Tibial artery (tissue), 4 donors: ENCODE measurements at regions not wholly inside any gene's neighbourhood (a gene's known extent, or its start where the extent isn't known, plus 50 kb on each side); places are given as distances from the start of the nearest gene placed in this dataset.

Experiments used
- DNase-seq, 2 donors: peaks; one replicate each; pipeline ENCODE4 v3.0.0-alpha.2; 2019
- H3K27ac ChIP-seq, 2 donors: fragments of 200-600 bp; sonication (generic) in 1 of 2; 1 replicate in 1 of 2; 2 replicates in 1 of 2; pipeline ENCODE4 v1.5.1; 2018 to 2019; ENCODE audit warnings: mild to moderate bottlenecking in 1 of 2
- H3K27me3 ChIP-seq, 2 donors: fragments of 200-600 bp; sonication (generic) in 1 of 2; one replicate each; pipeline versions ENCODE4 v1.5.1 to v1.6.0; 2016 to 2019
- H3K36me3 ChIP-seq, 3 donors: fragments of 200-600 bp; sonication (generic) in 2 of 3; one replicate each; pipeline ENCODE4 v1.5.1; 2016 to 2019; ENCODE audit warnings: mild to moderate bottlenecking in 2 of 3
- H3K4me1 ChIP-seq, 4 donors: fragments of 200-600 bp; sonication (generic) in 2 of 4; 1 replicate in 3 of 4; 2 replicates in 1 of 4; pipeline ENCODE4 v1.5.1; 2016 to 2019
- H3K4me3 ChIP-seq, 2 donors: fragments of 200-600 bp; sonication (generic) in 1 of 2; 1 replicate in 1 of 2; 2 replicates in 1 of 2; pipeline ENCODE4 v1.5.1; 2018 to 2019; ENCODE audit warnings: mild to moderate bottlenecking in 2 of 2
- H3K9me3 ChIP-seq, 3 donors: fragments of 200-600 bp; sonication (generic) in 1 of 3; one replicate each; pipeline ENCODE4 v1.5.1; 2016 to 2019
- CTCF ChIP-seq, 2 experiments: fragments of 200-600 bp in 1 of 2; fragments of 450-650 bp in 1 of 2; IDR thresholded peaks; one replicate each; pipeline ENCODE4 v1.5.1; 2017 to 2019; ENCODE audit warnings: antibody characterized with exemption in 2 of 2, mild to moderate bottlenecking in 1 of 2, moderate library complexity in 1 of 2
- intact Hi-C: fragments of 100-400 bp; cut with DNase I; formaldehyde crosslinking; loops from one replicate; pipeline ENCODE4 v1.15.0; 2023; ENCODE audit warnings: low total_unique reads

- intact Hi-C loops: no loop called here
- Histone ChIP-seq H3K9me3 (no peaks in the 10 kb centered on the region), H3K27me3 (no peaks in the 10 kb centered on the region), H3K27ac (no peak overlapping the region), H3K4me1 (no peaks in the 10 kb centered on the region), H3K4me3 (no peak overlapping the region), H3K36me3 (no peaks in the 10 kb centered on the region)
- no peak for DNase-seq
- TF ChIP-seq CTCF (IDR thresholded peaks at IDR 0.05): no peak
These were observed 225.2 kb upstream of the PABPC4L start for GRCh38 chr4:134426821-134427220.

DNA sequence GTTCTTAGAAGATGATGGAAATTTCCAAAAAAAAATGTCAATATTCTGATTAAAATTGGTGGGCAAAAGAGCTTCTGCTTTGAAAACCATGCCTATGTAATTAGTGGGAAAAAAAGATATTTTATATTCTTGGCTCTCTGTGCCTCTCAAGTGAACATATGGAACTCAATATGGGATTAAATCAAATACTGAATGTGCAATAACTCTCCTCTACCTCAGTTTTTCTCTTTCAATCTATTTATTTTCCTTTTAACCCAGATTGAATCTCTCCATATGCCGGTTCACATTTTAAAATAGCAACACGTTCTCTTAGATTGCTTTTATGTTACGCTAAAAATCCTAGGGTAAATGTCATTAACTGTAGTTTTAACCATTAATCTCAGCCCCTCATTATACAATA, 224.2 kb upstream of the PABPC4L start:
- Histone ChIP-seq H3K27me3 (no peaks in the 10 kb centered on the region), H3K27ac (no peak overlapping the region), H3K4me1 (no peaks in the 10 kb centered on the region), H3K36me3 (no peaks in the 10 kb centered on the region), H3K4me3 (no peak overlapping the region), H3K9me3 (no peaks in the 10 kb centered on the region)
- intact Hi-C loops: no loop called here
- DNase-seq: no peak
- no peak for TF ChIP-seq CTCF (IDR thresholded peaks at IDR 0.05)

DNA sequence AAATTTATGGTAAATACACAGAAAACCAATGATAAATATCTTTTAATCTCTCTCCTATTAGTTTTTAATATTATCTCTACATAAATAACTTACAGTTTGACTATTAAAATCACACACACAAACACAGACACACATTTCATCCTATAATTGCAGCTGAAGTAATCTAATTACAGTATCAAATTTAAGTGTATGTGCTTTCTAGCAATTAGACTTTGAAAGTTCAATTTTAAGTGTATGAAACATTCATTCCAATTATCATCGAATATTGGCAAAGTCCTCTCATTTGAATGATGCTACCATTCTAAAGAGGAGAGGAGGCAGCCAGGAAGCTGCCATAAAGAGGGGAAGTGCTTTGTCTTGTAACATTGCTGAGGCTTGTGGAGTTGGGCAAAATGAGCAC, 221.2 kb upstream of the PABPC4L start:
- no peaks in the 10 kb centered on the region for H3K36me3 ChIP-seq
- TF ChIP-seq CTCF (IDR thresholded peaks at IDR 0.05): no peak
- H3K4me1 ChIP-seq: no peaks in the 10 kb centered on the region

GRCh38 chr4:134421734-134422133, 220.1 kb upstream of the PABPC4L start:
- TF ChIP-seq CTCF (IDR thresholded peaks at IDR 0.05): no peak
- intact Hi-C loops: no loop called here
- H3K4me1 ChIP-seq: no peaks in the 10 kb centered on the region
- no peaks in the 10 kb centered on the region for H3K27me3 ChIP-seq
- H3K27ac ChIP-seq: no peak overlapping the region
- no peak for DNase-seq
- no peaks in the 10 kb centered on the region for H3K36me3 ChIP-seq
- no peak overlapping the region for H3K4me3 ChIP-seq
- no peaks in the 10 kb centered on the region for H3K9me3 ChIP-seq

More for the DNA sequence above, 221.2 kb upstream of the PABPC4L start:
- no peak overlapping the region for H3K27ac ChIP-seq
- no peaks in the 10 kb centered on the region for H3K27me3 ChIP-seq
- H3K9me3 ChIP-seq: no peaks in the 10 kb centered on the region
- intact Hi-C loops: no loop called here
- H3K4me3 ChIP-seq: no peak overlapping the region
- DNase-seq: no peak

DNA sequence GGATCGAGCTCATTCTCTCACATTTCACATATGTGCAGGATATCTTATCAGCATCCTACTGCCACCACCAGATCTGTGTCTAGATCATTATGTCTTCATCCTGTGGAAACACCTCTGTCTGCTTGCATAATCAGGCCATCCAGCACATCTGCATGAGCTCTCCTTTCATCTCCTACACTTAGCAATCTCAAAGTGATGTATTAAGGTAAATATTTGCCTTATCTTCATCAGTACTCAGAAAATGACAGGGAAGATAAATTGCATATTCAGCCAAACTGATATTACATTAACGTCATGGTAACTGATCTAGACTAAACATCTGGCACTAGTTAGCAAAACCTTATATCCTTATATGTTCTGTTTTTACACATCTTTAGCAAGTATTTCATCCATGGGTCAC, 207.3 kb upstream of the PABPC4L start:
- DNase-seq: no peak
- H3K4me3 ChIP-seq: no peak overlapping the region

More for the DNA sequence above, 207.3 kb upstream of the PABPC4L start:
- TF ChIP-seq CTCF (IDR thresholded peaks at IDR 0.05): no peak
- no peaks in the 10 kb centered on the region for H3K36me3 ChIP-seq
- intact Hi-C loops: loop anchor here (1.0 kb wide), 1 partner anchor 17 kb away; no protein-coding TSS in a partner anchor
- no peak overlapping the region for H3K27ac ChIP-seq
- H3K27me3 ChIP-seq: no peaks in the 10 kb centered on the region
- no peaks in the 10 kb centered on the region for H3K9me3 ChIP-seq
- H3K4me1 ChIP-seq: no peaks in the 10 kb centered on the region
